SK-N-SH treated with all-trans-retinoic acid at 6 μM for 48 hours (cell line): ENCODE measurements at regions not wholly inside any gene's neighbourhood (a gene's known extent, or its start where the extent isn't known, plus 50 kb on each side); places are given as distances from the start of the nearest gene placed in this dataset.

Experiments used
- PATZ1 ChIP-seq: fragments of 250-450 bp; sonication (Bioruptor Pico); IDR thresholded peaks from 2 replicates; pipeline ENCODE4 v1.8.0; 2020; ENCODE audit warnings: mild to moderate bottlenecking, moderate library complexity, borderline replicate concordance
- PPARA ChIP-seq: fragments of 250-450 bp; sonication (Bioruptor Pico); IDR thresholded peaks from 2 replicates; pipeline ENCODE4 v1.5.0; 2020; ENCODE audit warnings: mild to moderate bottlenecking, borderline replicate concordance
- RARB ChIP-seq: fragments of 250-450 bp; sonication (Bioruptor Pico); IDR thresholded peaks from 2 replicates; pipeline ENCODE4 v1.8.0; 2021; ENCODE audit warnings: mild to moderate bottlenecking, moderate library complexity
- SNAI2 ChIP-seq: fragments of 250-450 bp; sonication (Bioruptor Pico); IDR thresholded peaks from 2 replicates; pipeline ENCODE4 v1.5.0; 2020; ENCODE audit warnings: mild to moderate bottlenecking, moderate library complexity
- TSHZ2 ChIP-seq: fragments of 250-450 bp; sonication (Bioruptor Pico); IDR thresholded peaks from 2 replicates; pipeline ENCODE4 v1.5.0; 2020; ENCODE audit warnings: mild to moderate bottlenecking, moderate library complexity
- ZFP3 ChIP-seq: fragments of 250-450 bp; sonication (Bioruptor Pico); IDR thresholded peaks from 2 replicates; pipeline ENCODE4 v1.5.0; 2020; ENCODE audit warnings: mild to moderate bottlenecking, moderate library complexity

GRCh38 chr5:110356677-110357076, 369.8 kb downstream of the TMEM232 start:
- no peak for TF ChIP-seq RARB
- TF ChIP-seq SNAI2 = no peak
- TF ChIP-seq PATZ1 (CRISPR knock-in tag) = no peak
- TF ChIP-seq ZFP3 (CRISPR knock-in tag) = no peak
- no peak for TF ChIP-seq PPARA (CRISPR knock-in tag)
- TF ChIP-seq TSHZ2 (CRISPR knock-in tag) = no peak
